ENCODE measurements at regions not wholly inside any gene's neighbourhood (a gene's known extent, or its start where the extent isn't known, plus 50 kb on each side); places are given as distances from the start of the nearest gene placed in this dataset.

DNA sequence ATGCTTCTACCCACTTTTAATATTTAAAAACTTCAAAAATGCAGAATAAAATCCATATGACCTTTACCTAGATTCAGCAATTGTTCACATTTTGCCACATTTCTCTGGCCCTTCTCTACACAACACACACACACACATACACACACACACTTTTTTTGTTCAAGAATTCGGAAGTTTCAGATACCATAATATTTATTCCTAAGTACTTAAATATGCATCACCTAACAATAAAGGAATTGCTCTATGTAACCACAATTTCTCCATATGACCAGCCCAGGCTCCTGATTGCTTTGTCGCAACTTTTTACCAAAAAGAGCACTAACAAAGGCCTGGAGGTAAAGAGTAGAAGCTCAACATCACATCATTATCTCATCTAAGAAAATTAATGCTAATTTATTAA is 106.6 kb downstream of the FAS start:
- Histone ChIP-seq H3K27ac (no peak overlapping the region), H3K36me3 (no peaks in the 10 kb centered on the region), H3K4me1 (peaks cover 0 to 19% (median 6%) of the 10 kb centered on the region in 12 donors), H3K4me3 (no peak overlapping the region), H3K27me3 (no peaks in the 10 kb centered on the region), H3K9me3 (no peaks in the 10 kb centered on the region)
- no peak for TF ChIP-seq POLR2A (IDR thresholded peaks at IDR 0.05)
- TF ChIP-seq, protein P1, sequence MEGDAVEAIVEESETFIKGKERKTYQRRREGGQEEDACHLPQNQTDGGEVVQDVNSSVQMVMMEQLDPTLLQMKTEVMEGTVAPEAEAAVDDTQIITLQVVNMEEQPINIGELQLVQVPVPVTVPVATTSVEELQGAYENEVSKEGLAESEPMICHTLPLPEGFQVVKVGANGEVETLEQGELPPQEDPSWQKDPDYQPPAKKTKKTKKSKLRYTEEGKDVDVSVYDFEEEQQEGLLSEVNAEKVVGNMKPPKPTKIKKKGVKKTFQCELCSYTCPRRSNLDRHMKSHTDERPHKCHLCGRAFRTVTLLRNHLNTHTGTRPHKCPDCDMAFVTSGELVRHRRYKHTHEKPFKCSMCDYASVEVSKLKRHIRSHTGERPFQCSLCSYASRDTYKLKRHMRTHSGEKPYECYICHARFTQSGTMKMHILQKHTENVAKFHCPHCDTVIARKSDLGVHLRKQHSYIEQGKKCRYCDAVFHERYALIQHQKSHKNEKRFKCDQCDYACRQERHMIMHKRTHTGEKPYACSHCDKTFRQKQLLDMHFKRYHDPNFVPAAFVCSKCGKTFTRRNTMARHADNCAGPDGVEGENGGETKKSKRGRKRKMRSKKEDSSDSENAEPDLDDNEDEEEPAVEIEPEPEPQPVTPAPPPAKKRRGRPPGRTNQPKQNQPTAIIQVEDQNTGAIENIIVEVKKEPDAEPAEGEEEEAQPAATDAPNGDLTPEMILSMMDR (IDR thresholded peaks at IDR 0.05), result no peak
- intact Hi-C loops (cut with DNase I), result loop anchor here in 1 of 10 donors (5.0 kb wide), 1 partner anchor 40 kb away; no protein-coding TSS in a partner anchor
- DNase-seq (no peak), ATAC-seq (no peak)
- WGBS, 4 donors, result 96 to 98% (median 96%) methylated on average over 2 of the region's 2 CpGs

DNA sequence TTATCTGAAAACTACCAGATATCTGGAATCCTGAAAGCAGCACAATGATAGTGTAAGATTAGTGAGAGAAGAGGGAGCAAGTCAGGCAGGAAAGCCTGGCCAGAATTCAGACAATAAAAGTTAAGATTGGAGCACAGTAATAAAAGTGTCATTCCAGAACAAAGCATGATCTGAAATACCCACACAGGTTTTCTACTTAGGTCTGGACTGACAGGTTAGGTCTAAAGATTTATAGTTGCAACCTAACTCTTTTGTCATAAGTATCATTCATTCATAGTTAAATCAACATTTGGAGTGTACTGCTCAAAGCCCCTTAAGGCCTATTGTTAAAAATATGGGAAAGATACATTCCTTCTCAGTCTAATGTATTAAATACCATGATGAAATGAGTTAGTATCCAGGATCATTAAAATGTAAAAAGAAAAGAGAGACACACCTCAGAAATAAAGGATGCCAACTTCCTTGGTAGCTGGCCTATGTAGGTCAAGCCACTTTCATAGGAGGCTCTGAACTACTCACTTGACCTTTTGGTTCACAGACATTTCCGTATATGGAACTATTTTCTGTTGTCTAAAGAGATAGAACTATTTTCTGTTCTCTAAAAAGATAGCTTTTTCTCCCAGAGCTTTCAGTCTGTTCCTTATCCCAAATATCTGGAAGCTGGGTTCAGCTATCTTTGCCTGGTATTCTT is 105.2 kb downstream of the FAS start:
- peak overlapping the region in 1 of 12 donors; percentile 0 for H3K27ac ChIP-seq
- H3K36me3 ChIP-seq, result no peaks in the 10 kb centered on the region
- ATAC-seq, result no peak
- 74 to 80% (median 80%) methylated on average over 1 of the region's 1 CpG for WGBS, 4 donors
- H3K27me3 ChIP-seq, result no peaks in the 10 kb centered on the region
- H3K4me3 ChIP-seq, result no peak overlapping the region
- TF ChIP-seq, protein P1 (IDR thresholded peaks at IDR 0.05), result no peak
- TF ChIP-seq POLR2A (IDR thresholded peaks at IDR 0.05), result no peak
- peaks cover 0 to 26% (median 9%) of the 10 kb centered on the region in 12 donors for H3K4me1 ChIP-seq
- DNase-seq, result no peak
- intact Hi-C loops (cut with DNase I), result loop anchor here in 1 of 10 donors (5.0 kb wide), 1 partner anchor 39 kb away; no protein-coding TSS in a partner anchor
- no peaks in the 10 kb centered on the region for H3K9me3 ChIP-seq

DNA sequence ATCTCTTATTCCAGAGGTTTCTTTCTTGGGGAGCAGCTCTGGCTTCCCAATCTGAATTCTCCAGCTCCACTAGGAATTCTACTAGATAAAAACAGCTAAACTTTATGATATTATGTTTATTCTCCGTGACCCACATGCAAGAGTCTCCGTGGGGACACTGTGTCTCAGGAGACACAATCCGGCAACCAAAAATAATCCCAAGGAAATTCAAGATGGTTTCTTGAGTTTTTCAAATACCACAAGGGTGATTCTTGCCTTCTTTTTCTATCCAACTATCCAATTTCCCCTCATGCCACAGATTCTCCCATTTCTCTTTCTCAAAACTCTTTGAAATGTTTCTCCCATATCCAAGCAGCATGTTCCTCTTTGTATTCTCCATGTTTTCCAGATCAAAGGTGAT is 103.1 kb downstream of the FAS start:
- WGBS, 4 donors, result 79 to 89% (median 85%) methylated on average over 3 of the region's 3 CpGs
- TF ChIP-seq POLR2A (IDR thresholded peaks at IDR 0.05), result no peak
- TF ChIP-seq, protein P1 (IDR thresholded peaks at IDR 0.05), result no peak
- Histone ChIP-seq H3K4me3 (no peak overlapping the region), H3K27ac (peak overlapping the region in 4 of 12 donors; percentile 27 to 48 (median 38)), H3K36me3 (no peaks in the 10 kb centered on the region), H3K4me1 (peaks cover 0 to 29% (median 12%) of the 10 kb centered on the region in 12 donors), H3K9me3 (no peaks in the 10 kb centered on the region), H3K27me3 (no peaks in the 10 kb centered on the region)
- intact Hi-C loops (cut with DNase I), result no loop called here
- DNase-seq, result peak in 1 of 5 donors; percentile 28
- no peak for ATAC-seq

DNA sequence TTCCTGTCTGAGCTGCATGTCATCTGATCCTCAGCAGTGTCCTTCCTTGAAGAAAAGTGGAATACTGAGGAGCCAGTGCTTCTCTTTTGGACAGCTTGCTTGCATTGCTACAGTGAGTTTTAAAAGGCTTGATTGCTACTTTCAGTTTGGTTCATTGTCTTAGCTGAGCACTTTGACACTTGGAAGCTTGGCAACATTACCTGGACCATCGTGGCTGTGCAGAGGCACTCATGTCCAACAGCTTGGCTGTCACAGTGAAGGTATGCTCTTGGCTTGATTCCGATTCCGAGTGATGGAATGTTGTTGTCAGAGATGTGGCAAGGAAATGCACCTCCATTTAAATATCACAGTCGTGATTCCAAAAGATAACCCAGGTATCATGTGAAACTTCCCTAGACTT is 102.4 kb downstream of the FAS start:
- Histone ChIP-seq H3K4me1 (peaks cover 0 to 29% (median 12%) of the 10 kb centered on the region in 12 donors), H3K9me3 (no peaks in the 10 kb centered on the region), H3K36me3 (no peaks in the 10 kb centered on the region), H3K27ac (peak overlapping the region in 4 of 12 donors; percentile 4 to 31 (median 6)), H3K4me3 (no peak overlapping the region), H3K27me3 (no peaks in the 10 kb centered on the region)
- ATAC-seq, result no peak
- no peak for DNase-seq
- 47 to 59% (median 54%) methylated on average over 4 of the region's 4 CpGs for WGBS, 4 donors
- intact Hi-C loops (cut with DNase I), result no loop called here
- TF ChIP-seq POLR2A (IDR thresholded peaks at IDR 0.05), result no peak
- TF ChIP-seq, protein P1 (IDR thresholded peaks at IDR 0.05), result no peak
